Lung microvascular endothelial cell (primary cell): ENCODE measurements at regions not wholly inside any gene's neighbourhood (a gene's known extent, or its start where the extent isn't known, plus 50 kb on each side); places are given as distances from the start of the nearest gene placed in this dataset.

Source experiments
- DNase-seq, 2 donors: peaks; one replicate each; pipeline versions ENCODE4 v3.0.0 to v3.0.0-alpha.2; 2010; ENCODE audit warnings: low read depth in 2 of 2

DNA sequence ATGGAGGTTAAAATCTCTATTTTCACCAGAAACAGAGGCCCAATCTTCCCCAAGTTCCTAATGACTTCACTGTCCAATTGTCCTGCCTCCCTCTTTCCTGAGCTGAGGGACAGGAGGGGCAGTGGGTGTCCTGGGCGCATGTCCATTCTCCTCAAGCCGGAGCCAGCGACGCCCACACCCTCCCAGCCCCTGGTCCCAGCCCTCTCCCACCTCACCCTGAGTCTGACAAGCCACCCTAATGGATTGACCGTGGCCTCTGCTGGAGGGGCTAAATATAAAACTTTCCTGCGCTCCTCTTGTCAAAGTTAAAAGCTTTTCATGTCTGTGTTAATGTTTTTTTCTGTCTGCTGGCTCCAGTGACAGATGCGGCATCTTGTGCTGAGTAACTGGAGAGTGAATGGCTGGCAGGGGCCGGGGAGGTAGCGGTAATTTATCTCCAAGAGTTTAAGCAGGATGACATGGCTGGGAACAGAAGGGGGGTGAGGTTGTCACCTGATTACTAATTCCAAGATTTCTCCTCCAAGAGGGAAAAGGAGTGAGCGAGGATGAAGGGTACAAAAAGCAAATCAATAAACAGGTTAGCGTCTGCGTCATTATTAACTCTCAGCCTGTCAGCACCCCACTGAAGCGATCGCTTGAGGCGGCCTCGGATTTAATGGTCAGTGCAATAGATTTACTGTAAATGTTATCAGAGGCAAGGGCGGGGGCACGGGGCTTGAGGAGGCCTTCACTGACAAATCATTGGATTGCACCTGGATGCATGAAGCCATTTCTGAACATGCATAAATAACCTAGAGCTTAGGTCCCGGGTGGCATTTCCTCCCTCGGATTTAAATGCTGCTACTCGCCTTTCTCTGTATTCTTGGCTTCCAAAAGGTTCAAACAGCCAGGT lies 118.1 kb upstream of the MAFB start:
- no peak for DNase-seq

- no peak for DNase-seq
These were observed 118.8 kb upstream of the MAFB start for GRCh38 chr20:40807821-40808170.

GRCh38 chr20:40808936-40809335 lies 119.9 kb upstream of the MAFB start:
- no peak for DNase-seq

GRCh38 chr20:40809361-40809760 lies 120.3 kb upstream of the MAFB start:
- no peak for DNase-seq

DNA sequence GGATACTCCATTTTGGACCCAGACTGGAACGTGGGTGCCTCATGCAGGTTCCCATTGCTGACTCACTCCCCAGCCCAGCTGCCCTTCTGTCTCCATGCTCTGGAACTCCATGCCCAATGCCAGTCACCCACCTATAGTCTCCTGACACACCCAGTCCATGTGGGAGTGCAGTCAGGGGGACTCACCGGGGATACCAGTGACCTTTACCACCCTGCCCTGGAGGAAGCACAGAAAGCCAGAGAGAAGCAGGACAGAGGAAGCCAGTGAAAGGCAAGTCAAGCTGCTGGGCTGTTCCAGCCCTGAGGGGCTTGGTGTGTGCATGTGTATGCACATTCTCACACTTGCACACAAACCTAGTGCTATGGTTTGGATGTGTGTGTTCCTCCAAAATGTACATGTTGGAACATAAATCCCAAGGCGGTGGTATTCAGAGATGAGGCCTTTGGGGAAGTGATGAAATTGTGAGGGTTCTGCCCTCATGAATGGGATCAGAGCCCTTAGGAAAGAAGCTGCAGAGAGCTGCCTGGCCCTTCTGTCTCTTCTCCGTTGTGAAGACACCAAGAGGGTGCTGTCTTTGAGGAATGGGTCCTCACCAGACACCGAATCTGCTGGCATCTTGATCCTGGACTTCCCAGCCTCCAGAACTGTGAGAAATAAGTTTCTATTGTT lies 121.4 kb upstream of the MAFB start:
- no peak for DNase-seq

GRCh38 chr20:40811004-40811403 lies 122.0 kb upstream of the MAFB start:
- no peak for DNase-seq

DNA sequence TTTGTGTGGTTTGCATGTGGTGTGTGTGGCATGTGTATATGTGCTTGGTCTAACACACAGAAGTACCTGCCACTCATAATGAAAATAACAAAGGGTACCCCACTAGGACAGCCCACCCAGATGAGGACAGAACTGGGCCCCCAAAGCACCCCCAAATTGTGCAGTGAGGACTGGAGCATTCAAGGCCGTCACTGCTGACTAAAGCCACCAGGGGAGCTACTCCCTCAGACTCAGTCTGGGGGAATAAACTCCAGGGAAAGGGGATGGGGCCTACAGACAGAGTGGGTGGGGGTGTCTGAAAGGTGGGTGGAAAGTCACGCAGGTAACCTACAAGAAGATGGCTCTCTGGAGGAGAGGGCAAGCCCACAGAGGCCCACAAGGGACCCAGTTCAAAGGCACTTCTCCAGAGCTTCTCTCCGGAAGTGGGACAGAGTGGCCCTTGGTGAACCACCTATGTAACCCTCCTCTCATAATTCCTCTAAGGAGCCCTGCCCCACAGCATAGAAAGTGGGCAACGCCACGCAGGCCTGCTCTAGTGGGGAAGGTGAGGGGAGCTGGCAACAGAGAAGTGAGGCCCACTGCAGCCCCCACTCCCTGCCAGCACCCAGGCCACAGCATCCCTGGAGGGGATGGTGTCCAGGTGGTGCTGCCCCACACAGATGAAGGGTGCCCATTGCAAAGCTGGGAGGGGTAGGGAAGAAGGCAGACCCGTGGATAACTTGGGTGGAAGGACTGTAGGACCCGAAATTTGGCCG lies 122.8 kb upstream of the MAFB start:
- DNase-seq: no peak

- DNase-seq: no peak
These were observed 123.4 kb upstream of the MAFB start for GRCh38 chr20:40812415-40812925.

GRCh38 chr20:40813029-40813431 lies 124.0 kb upstream of the MAFB start:
- DNase-seq: no peak

DNA sequence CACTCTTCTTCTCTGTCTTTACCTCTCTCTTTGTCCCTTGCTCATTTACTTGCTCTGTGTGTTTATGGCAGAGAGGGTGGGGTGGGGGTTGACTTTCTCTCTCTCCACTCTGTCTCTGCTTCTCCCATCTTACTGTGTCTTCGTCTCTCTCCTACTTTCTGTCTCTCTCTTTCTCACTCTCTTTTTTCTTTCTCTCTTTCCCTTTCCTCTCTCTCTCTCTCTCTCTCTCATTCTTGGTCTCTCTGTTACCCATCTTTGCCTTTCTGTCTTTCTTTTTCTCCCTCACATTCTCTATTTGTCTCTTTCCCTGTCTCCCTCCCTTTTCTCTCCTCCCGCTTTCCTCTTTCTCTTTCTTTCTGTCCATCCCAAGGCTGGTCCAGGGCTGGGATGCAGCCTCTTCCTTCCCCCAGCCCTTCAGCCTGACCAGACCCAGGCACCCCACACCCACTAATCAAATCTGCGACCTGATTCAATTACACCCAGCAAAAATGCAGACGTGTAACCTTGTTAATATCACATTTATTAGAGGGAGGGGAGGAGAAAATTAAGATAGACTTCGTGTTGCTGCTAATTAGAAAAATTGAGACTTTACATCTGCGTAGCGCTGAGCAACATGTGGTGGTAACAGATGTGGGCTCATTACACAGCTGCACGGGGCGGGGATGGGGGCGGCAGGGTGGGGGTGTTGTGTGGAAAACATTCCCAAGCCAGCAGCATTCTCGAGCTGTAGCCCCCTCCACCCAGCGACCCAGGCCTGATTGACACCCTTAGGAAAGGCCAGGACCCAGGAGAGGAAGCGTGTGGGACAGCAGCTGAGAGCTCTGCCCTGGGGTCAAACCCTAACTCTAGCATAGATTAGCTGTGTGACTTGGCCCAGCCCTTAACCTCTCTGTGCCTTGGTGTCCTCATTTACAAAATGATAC lies 124.9 kb upstream of the MAFB start:
- DNase-seq: no peak

DNA sequence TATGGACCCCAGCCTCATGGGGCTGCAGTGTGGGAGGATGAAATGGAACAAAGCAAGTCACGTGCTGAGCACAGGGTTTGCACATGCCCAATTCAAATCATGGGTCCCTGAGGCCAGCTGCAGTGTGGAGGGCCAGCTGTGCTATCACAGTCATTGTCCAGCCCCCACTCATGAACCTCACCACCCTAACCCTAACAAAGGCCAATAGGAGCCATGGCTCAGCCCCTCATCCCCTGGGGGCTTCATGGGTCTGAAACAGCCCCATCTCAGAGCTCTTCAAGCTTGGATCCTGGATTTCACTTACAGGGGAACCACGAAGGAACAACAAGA lies 125.6 kb upstream of the MAFB start:
- no peak for DNase-seq

DNA sequence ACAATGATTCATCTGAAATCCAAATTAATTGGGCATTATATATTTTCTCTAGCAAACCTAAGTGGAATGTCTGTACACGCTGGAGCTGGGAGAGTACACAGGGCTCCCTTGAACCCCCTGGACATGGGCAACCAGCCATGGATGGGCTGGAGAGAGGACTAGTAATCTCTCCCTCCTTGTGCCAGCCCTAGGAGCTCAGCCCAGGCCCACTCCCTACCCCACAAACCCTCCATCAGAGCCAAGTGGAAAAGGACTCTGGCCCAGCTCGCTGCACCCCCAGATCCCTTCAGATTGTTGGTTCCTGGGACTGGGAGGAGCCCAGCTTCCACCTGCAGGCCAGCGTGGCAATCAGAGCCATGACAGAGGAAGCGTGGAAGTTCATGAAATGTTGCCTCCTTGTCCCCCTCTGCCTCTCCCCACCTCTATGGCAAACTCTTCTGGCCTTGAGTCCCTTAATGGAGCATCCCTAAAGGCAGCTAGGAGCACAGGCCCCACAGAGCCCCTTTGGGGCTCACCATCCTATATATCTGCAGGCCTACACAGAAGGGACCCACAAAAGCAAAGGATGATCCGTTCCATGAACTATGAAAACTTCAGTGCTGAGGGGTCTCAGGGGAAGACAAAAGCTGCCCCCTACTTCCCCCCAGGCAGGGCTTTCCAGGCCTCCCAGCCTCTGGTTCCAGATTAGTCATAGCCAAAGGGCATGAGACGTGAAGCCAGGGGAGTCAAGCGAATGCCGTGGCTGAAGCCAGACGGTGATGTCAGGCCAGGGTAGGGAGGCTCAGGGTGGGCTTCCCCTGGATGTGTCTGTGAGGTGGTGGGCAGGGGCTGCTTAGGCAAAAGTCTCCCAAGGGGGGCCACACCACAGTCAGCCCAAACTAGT lies 126.4 kb upstream of the MAFB start:
- no peak for DNase-seq

- no peak for DNase-seq
These were observed 127.0 kb upstream of the MAFB start for GRCh38 chr20:40816039-40816352.

DNA sequence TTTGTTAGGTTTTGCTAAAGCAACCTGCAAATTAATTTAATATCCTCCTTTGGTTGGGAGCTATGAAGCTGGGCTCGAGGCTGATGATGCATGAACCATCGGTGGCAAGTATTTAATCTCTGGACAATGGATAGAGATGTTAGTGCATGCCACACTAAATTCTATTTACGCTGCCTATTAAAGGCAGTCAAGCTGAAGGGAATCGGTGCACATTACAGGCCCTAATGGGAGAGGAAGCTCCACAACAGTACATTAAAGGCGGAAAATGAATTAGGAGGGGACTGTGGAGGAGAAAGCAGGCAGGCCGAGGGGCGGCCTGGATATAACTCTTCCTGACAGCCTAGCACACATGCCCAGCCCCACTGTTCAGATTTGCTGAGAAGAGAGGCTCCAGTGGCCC lies 132.4 kb upstream of the MAFB start:
- no peak for DNase-seq

DNA sequence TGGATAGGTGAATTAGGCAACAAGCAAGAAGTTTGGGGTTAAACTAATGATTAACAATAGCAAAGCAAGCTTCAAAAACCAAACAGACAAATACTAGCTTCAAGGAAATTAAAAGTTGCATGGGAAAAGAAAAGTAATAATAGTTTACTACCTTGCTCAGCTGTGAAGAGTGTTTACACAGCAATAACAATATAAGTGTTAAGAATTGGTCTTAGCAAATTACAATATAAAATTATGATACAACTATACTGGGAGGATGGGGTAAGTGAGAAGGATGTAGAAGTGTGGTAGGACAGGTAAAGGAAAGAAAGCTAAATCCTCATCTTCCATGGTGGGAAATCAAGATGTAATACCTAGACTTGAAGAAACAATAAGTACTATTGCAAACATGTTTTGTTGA lies 137.7 kb upstream of the MAFB start:
- DNase-seq: no peak

DNA sequence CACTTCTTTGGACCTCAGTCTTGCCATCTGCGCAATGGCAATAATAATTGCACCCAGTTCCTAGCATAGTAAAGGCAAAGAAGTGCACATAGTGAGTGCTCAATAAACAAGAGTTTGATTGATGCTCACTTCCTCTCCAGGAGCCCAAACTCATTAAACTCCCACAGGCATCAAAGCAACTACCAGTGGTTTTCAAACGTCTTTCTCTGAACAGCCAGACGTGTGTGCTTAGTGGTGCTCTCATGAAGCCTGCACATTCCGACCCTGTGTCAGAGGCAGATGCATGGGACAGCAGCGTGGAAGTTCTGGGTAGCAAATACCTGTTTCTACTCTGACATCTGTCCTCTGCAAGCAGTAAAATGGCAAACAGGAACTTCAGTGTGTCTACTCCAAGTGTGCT lies 146.3 kb upstream of the MAFB start:
- DNase-seq: no peak

- DNase-seq: no peak
These were observed 149.5 kb upstream of the MAFB start for GRCh38 chr20:40838509-40838908.

GRCh38 chr20:40843251-40843650 lies 154.2 kb upstream of the MAFB start:
- DNase-seq: no peak

- no peak for DNase-seq
These were observed 155.3 kb upstream of the MAFB start for GRCh38 chr20:40844332-40844731.

DNA sequence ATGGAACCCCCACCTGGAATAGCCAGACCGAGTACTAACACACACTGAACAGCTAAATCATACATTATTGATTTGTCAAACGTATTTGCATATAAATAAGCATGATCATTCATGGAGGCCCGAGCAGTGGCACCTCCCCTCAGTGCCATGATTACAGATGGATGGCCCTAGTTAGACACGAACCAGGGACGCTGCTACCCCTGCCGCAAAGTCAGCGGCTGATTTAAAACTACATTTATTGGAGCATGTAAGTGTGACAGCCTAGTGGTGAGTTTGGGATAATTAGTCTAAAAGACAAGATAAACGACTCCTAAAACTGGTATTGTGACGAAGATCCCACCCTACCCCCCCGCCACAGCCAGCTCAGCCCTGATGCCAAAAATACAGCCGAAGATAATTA lies 159.1 kb upstream of the MAFB start:
- no peak for DNase-seq

DNA sequence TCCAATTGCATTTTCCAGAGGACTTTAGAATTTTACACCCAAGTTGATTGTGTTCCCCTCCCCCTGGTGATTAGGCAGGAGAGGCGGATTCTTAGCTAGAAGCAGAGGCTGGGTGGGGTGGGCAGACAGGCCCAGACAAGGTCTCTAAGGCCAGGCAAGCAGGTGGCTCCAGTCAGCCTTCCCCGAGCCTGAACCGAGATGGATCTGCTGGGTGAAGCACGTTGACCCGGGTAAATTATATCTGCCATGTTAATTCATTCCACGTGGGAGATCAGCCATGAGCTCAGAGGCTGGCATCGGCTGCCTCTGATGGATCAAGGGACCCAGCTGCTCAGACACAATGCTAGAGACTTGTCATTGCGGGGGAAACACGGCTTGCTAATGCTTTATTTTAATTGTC lies 159.5 kb upstream of the MAFB start:
- DNase-seq: no peak
